Body of pancreas (tissue), 4 donors: ENCODE measurements at regions not wholly inside any gene's neighbourhood (a gene's known extent, or its start where the extent isn't known, plus 50 kb on each side); places are given as distances from the start of the nearest gene placed in this dataset.

ENCODE experiments used
- ATAC-seq: fragments of 150-250 bp; one replicate; pipeline ENCODE4 v1.9.1; 2016
- DNase-seq, 4 donors: peaks; one replicate each; pipeline ENCODE4 v3.0.0-alpha.2; 2019
- H3K27ac ChIP-seq, 4 donors: fragments of 200-600 bp; sonication (generic); 1 replicate in 3 of 4; 2 replicates in 1 of 4; pipeline versions ENCODE4 v1.5.1 to v1.6.1; 2016 to 2019; ENCODE audit warnings: mild to moderate bottlenecking in 1 of 4, mixed read lengths in 1 of 4, moderate library complexity in 1 of 4
- H3K27me3 ChIP-seq, 2 donors: fragments of 200-600 bp; sonication (generic); one replicate each; pipeline ENCODE4 v1.6.0; 2016; ENCODE audit warnings: mild to moderate bottlenecking in 1 of 2
- H3K36me3 ChIP-seq, 2 donors: fragments of 200-600 bp; sonication (generic); replicated peaks in 1 of 2; 2 replicates each; pipeline ENCODE4 v1.5.1; 2016; ENCODE audit warnings: low read depth in 2 of 2; ENCODE audit not compliant: insufficient read depth in 1 of 2
- H3K4me1 ChIP-seq: fragments of 200-600 bp; sonication (generic); one replicate; pipeline ENCODE4 v1.6.0; 2016
- H3K4me3 ChIP-seq, 2 donors: fragments of 200-600 bp; sonication (generic); 1 replicate in 1 of 2; 2 replicates in 1 of 2; pipeline ENCODE4 v1.5.1; 2016 to 2019
- H3K9me3 ChIP-seq, 3 donors: fragments of 200-600 bp; sonication (generic); 1 replicate in 2 of 3; 2 replicates in 1 of 3; pipeline ENCODE4 v1.5.1; 2016
- CTCF ChIP-seq, 7 experiments: fragments of 450-650 bp in 4 of 7; fragments of 200-600 bp in 3 of 7; sonication (generic) in 3 of 7; IDR thresholded peaks; one replicate each; pipeline ENCODE4 v1.5.1; 2016 to 2019; ENCODE audit warnings: antibody characterized with exemption in 7 of 7
- POLR2A ChIP-seq, 3 donors: fragments of 450-650 bp; IDR thresholded peaks; one replicate each; pipeline ENCODE4 v1.6.1; 2016; ENCODE audit warnings: antibody characterized with exemption in 3 of 3, mild to moderate bottlenecking in 2 of 3
- WGBS, 2 donors: methylation state at CpG; one replicate each; pipeline ENCODE4 v1.1.5; 2017; 5-methylcytosine and 5-hydroxymethylcytosine counted together
- intact Hi-C: fragments of 100-400 bp; cut with DNase I; formaldehyde crosslinking; loops from one replicate; pipeline ENCODE4 v1.15.1; 2023

- intact Hi-C loops: no loop called here
- no peaks in the 10 kb centered on the region for H3K27me3 ChIP-seq
- no peak for TF ChIP-seq CTCF (IDR thresholded peaks at IDR 0.05)
- no peak for TF ChIP-seq POLR2A (IDR thresholded peaks at IDR 0.05)
Observed at GRCh38 chr20:11352041-11352440, 565.7 kb upstream of the BTBD3 start.

DNA sequence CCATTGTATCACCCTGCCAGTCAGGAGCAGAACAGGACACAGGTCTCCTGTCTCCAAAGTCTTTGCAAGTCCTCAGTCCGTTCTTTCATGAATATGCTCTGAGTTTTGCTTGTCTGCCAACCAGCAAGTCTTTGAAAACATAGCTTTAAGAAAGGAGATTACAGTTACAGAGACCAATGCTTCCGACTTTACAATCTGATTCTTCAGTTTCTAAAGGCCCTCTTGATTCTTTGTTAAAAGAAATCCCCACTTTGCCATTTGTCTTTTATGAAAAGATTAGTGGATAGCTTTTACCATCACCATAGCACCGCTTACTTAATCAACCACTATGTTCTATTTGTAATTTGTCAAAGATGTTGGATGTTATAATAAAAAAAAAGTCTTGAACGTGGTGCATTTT lies 562.8 kb upstream of the BTBD3 start:
- Histone ChIP-seq H3K27me3 (no peaks in the 10 kb centered on the region), H3K36me3 (no peaks in the 10 kb centered on the region), H3K27ac (no peak overlapping the region), H3K4me3 (no peak overlapping the region), H3K9me3 (no peaks in the 10 kb centered on the region), H3K4me1 (no peaks in the 10 kb centered on the region)
- intact Hi-C loops: no loop called here
- 68 to 69% methylated on average over 4 of the region's 4 CpGs for WGBS, 2 donors
- DNase-seq: no peak
- no peak for TF ChIP-seq POLR2A (IDR thresholded peaks at IDR 0.05)
- no peak for ATAC-seq

More at GRCh38 chr20:11352041-11352440, 565.7 kb upstream of the BTBD3 start:
- Histone ChIP-seq H3K9me3 (no peaks in the 10 kb centered on the region), H3K36me3 (no peaks in the 10 kb centered on the region), H3K4me1 (no peaks in the 10 kb centered on the region), H3K4me3 (no peak overlapping the region), H3K27ac (no peak overlapping the region)
- ATAC-seq (no peak), DNase-seq (no peak)

GRCh38 chr20:11355345-11355744 lies 562.3 kb upstream of the BTBD3 start:
- DNase-seq (no peak), ATAC-seq (no peak)
- no peaks in the 10 kb centered on the region for H3K9me3 ChIP-seq
- no peaks in the 10 kb centered on the region for H3K36me3 ChIP-seq
- intact Hi-C loops: no loop called here
- TF ChIP-seq POLR2A (IDR thresholded peaks at IDR 0.05) (no peak), CTCF (IDR thresholded peaks at IDR 0.05) (no peak)
- no peak overlapping the region for H3K4me3 ChIP-seq
- no peaks in the 10 kb centered on the region for H3K4me1 ChIP-seq
- 48 to 57% methylated on average over 3 of the region's 3 CpGs for WGBS, 2 donors
- H3K27me3 ChIP-seq: no peaks in the 10 kb centered on the region
- H3K27ac ChIP-seq: no peak overlapping the region

- WGBS, 2 donors: 60 to 70% methylated on average over 3 of the region's 3 CpGs
- Histone ChIP-seq H3K4me3 (no peak overlapping the region), H3K27me3 (no peaks in the 10 kb centered on the region), H3K36me3 (no peaks in the 10 kb centered on the region), H3K4me1 (no peaks in the 10 kb centered on the region), H3K9me3 (no peaks in the 10 kb centered on the region), H3K27ac (no peak overlapping the region)
- intact Hi-C loops: no loop called here
- TF ChIP-seq POLR2A (IDR thresholded peaks at IDR 0.05) (no peak), CTCF (IDR thresholded peaks at IDR 0.05) (no peak)
- no peak for ATAC-seq
- no peak for DNase-seq
Observed at GRCh38 chr20:11356061-11356460, 561.6 kb upstream of the BTBD3 start.

- no peaks in the 10 kb centered on the region for H3K9me3 ChIP-seq
- no peaks in the 10 kb centered on the region for H3K4me1 ChIP-seq
- H3K27ac ChIP-seq: no peak overlapping the region
- no peaks in the 10 kb centered on the region for H3K27me3 ChIP-seq
- ATAC-seq (no peak), DNase-seq (no peak)
- TF ChIP-seq CTCF (IDR thresholded peaks at IDR 0.05) (no peak), POLR2A (IDR thresholded peaks at IDR 0.05) (no peak)
- WGBS, 2 donors: 53 to 77% methylated on average over 3 of the region's 3 CpGs
- no peak overlapping the region for H3K4me3 ChIP-seq
- H3K36me3 ChIP-seq: no peaks in the 10 kb centered on the region
- intact Hi-C loops: no loop called here
Observed at GRCh38 chr20:11362450-11362849, 555.2 kb upstream of the BTBD3 start.
